ENCODE measurements at regions not wholly inside any gene's neighbourhood (a gene's known extent, or its start where the extent isn't known, plus 50 kb on each side); places are given as distances from the start of the nearest gene placed in this dataset.

DNA sequence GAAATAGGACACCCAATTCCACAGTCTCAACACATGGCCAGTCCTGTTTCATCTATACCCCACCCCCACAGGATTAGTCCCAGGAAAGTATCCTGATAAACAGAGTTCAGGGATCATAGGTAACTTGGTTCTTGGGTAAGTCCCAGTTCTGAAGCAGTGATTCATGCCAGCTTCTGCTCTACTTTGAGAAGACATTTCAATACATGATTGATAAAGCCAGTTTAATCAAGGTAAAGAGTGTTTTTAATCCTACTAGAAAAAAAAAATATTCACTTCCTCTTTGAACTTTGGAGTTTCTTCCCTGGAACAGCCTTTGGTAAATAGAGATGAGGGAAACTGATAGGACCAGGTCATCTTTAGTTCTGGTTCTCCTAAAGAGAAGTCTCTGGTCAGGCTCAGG is 142.4 kb downstream of the TLR5 start:
- H3K9me3 ChIP-seq (ENCODE audit: insufficient read depth, low read depth), result no peaks in the 10 kb centered on the region
- H3K4me3 ChIP-seq, result no peak overlapping the region
- H3F3A ChIP-seq (ENCODE audit: insufficient read depth, low read depth), result peaks cover 7% of the 10 kb centered on the region; the same call in 1 of the 2 replicates
- H3K9me2 ChIP-seq (ENCODE audit: insufficient read depth), result 0 out of 2 replicates have a peak, but pooled peaks cover 3% of the 10 kb centered on the region
- ChIA-PET CTCF (interaction anchor here (0.5 kb wide), 1 partner anchor 867 kb away, joined by 3 read pairs; no protein-coding TSS in a partner anchor), POLR2A (ENCODE audit: unreplicated experiment) (no interaction called here)
- H4K20me1 ChIP-seq (ENCODE audit: insufficient read depth), result no peaks in the 10 kb centered on the region
- H3K4me2 ChIP-seq, result peak overlapping the region; percentile 42; the same call in 1 of the 2 replicates
- DNase-seq, result no peak
- peaks cover 33% of the 10 kb centered on the region for H3K4me1 ChIP-seq (replicated peaks; ENCODE audit: insufficient read depth)
- H3K27me3 ChIP-seq (ENCODE audit: insufficient read depth, low read depth), result no peaks in the 10 kb centered on the region
- H2AFZ ChIP-seq, result no peak overlapping the region
- BruUV-seq (replicated peaks), result no TSS peak
- H3K36me3 ChIP-seq (ENCODE audit: low read depth), result 0 out of 2 replicates have a peak, but pooled peaks cover 4% of the 10 kb centered on the region
- intact Hi-C loops (cut with micrococcal nuclease; ENCODE audit: unreplicated experiment), result no loop called here
- H3K27ac ChIP-seq, result 0 out of 2 replicates have a peak overlapping the region, but pooled peaks have one; percentile 18
- TF ChIP-seq, protein P1, sequence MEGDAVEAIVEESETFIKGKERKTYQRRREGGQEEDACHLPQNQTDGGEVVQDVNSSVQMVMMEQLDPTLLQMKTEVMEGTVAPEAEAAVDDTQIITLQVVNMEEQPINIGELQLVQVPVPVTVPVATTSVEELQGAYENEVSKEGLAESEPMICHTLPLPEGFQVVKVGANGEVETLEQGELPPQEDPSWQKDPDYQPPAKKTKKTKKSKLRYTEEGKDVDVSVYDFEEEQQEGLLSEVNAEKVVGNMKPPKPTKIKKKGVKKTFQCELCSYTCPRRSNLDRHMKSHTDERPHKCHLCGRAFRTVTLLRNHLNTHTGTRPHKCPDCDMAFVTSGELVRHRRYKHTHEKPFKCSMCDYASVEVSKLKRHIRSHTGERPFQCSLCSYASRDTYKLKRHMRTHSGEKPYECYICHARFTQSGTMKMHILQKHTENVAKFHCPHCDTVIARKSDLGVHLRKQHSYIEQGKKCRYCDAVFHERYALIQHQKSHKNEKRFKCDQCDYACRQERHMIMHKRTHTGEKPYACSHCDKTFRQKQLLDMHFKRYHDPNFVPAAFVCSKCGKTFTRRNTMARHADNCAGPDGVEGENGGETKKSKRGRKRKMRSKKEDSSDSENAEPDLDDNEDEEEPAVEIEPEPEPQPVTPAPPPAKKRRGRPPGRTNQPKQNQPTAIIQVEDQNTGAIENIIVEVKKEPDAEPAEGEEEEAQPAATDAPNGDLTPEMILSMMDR (conservative IDR thresholded peaks at IDR 0.05), result no peak
- TF ChIP-seq EZH2 (IDR thresholded peaks at IDR 0.05; ENCODE audit: low read depth), result no peak
- no peaks in the 10 kb centered on the region for H3K79me2 ChIP-seq (ENCODE audit: low read depth)

DNA sequence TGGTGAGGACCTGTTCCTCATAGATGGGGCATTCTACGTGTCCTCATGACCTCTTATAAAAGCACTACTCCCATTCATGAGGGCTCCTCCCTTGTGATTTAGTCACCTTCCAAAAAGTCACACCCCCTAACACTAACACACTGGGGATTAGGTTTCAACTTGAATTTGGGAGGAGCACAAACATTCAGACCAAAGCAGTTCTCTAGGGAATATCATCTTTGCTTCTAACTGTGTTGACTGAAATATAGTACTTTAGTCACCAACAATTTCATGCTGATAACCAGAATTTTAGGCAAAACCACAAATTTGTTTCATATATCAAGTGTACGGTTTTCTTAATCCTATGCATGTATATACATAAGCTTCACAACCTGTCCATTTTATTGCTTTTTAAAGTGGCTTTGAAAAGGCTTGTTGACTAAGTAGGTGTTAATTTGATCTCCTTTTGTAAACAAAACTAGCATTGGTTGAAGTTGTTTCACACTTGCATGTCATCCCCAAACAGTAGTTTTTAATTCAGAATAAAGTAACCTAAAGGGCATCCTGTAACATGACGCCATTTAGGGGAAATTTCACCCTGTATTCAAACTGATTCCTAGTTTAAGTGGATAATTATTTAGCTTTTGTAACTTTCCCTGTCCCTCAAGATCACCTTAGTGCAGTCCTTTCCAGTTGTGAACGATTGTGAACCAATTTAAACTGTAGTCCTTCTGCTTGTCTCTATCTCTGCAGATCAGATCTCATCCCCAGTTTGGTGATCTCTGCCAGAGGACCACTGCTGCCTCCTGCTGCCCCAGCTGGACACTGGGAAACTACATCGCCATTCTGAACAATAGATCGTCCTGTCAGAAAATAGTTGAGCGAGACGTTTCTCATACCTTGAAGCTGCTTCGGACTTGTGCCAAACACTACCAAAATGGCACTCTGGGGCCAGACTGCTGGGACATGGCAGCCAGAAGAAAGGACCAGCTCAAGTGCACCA is 141.1 kb downstream of the TLR5 start:
- Histone ChIP-seq H3F3A (ENCODE audit: insufficient read depth, low read depth) (peaks cover 4% of the 10 kb centered on the region; the same call in 1 of the 2 replicates), H2AFZ (no peak overlapping the region), H3K79me2 (ENCODE audit: low read depth) (no peaks in the 10 kb centered on the region), H4K20me1 (ENCODE audit: insufficient read depth) (no peaks in the 10 kb centered on the region), H3K4me2 (peak overlapping the region; percentile 42), H3K4me1 (replicated peaks; ENCODE audit: insufficient read depth) (peaks cover 23% of the 10 kb centered on the region), H3K4me3 (no peak overlapping the region), H3K27ac (peak overlapping the region; percentile 32), H3K27me3 (ENCODE audit: insufficient read depth, low read depth) (no peaks in the 10 kb centered on the region), H3K9me2 (ENCODE audit: insufficient read depth) (0 out of 2 replicates have a peak, but pooled peaks cover 3% of the 10 kb centered on the region), H3K36me3 (ENCODE audit: low read depth) (0 out of 2 replicates have a peak, but pooled peaks cover 4% of the 10 kb centered on the region), H3K9me3 (ENCODE audit: insufficient read depth, low read depth) (no peaks in the 10 kb centered on the region)
- intact Hi-C loops (cut with micrococcal nuclease; ENCODE audit: unreplicated experiment), result no loop called here
- ChIA-PET CTCF (no interaction called here), POLR2A (ENCODE audit: unreplicated experiment) (no interaction called here)
- no peak for TF ChIP-seq EZH2 (IDR thresholded peaks at IDR 0.05; ENCODE audit: low read depth)
- TF ChIP-seq, protein P1 (conservative IDR thresholded peaks at IDR 0.05), result no peak
- BruUV-seq (replicated peaks), result no TSS peak
- peak in 1 of 2 experiments; percentile 65 for DNase-seq

DNA sequence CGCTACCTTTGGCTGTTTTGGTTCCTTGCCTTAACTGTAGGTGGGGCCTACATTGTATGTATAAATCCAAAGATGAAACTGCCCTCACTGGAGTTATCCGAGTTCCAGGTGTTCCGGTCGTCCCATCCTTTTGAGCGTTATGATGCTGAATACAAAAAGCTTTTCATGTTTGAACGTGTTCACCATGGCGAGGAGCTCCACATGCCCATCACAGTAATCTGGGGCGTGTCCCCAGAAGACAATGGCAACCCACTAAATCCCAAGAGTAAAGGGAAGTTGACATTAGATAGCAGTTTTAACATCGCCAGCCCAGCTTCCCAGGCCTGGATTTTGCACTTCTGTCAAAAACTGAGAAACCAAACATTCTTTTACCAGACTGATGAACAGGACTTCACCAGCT is 139.5 kb downstream of the TLR5 start:
- Histone ChIP-seq H4K20me1 (ENCODE audit: insufficient read depth) (no peaks in the 10 kb centered on the region), H3K4me1 (replicated peaks; ENCODE audit: insufficient read depth) (peaks cover 23% of the 10 kb centered on the region), H3K9me3 (ENCODE audit: insufficient read depth, low read depth) (no peaks in the 10 kb centered on the region), H2AFZ (no peak overlapping the region), H3K4me2 (no peak overlapping the region), H3K27ac (no peak overlapping the region), H3F3A (ENCODE audit: insufficient read depth, low read depth) (peaks cover 4% of the 10 kb centered on the region; the same call in 1 of the 2 replicates), H3K79me2 (ENCODE audit: low read depth) (no peaks in the 10 kb centered on the region), H3K4me3 (no peak overlapping the region), H3K9me2 (ENCODE audit: insufficient read depth) (0 out of 2 replicates have a peak, but pooled peaks cover 3% of the 10 kb centered on the region), H3K27me3 (ENCODE audit: insufficient read depth, low read depth) (no peaks in the 10 kb centered on the region), H3K36me3 (ENCODE audit: low read depth) (0 out of 2 replicates have a peak, but pooled peaks cover 4% of the 10 kb centered on the region)
- no peak for TF ChIP-seq EZH2 (IDR thresholded peaks at IDR 0.05; ENCODE audit: low read depth)
- TF ChIP-seq, protein P1 (conservative IDR thresholded peaks at IDR 0.05), result no peak
- intact Hi-C loops (cut with micrococcal nuclease; ENCODE audit: unreplicated experiment), result no loop called here
- DNase-seq, result no peak
- POLR2A ChIA-PET (ENCODE audit: unreplicated experiment), result no interaction called here
- BruUV-seq (replicated peaks), result no TSS peak
- CTCF ChIA-PET, result no interaction called here

Data from PC-9 (cell line).